GM23338 (cell line): ENCODE measurements at regions not wholly inside any gene's neighbourhood (a gene's known extent, or its start where the extent isn't known, plus 50 kb on each side); places are given as distances from the start of the nearest gene placed in this dataset.
"Not testable (repeated sequence)": the region's sequence is repeated elsewhere in the genome, so short reads cannot be mapped to it uniquely, and the experiment has no call there.

ENCODE experiments used
- CREB1 ChIP-seq: fragments of 250-450 bp; sonication (Bioruptor Pico); IDR thresholded peaks from 2 replicates; pipeline ENCODE4 v1.5.0; 2020; ENCODE audit warnings: low read depth, mild to moderate bottlenecking, moderate library complexity
- ETS1 ChIP-seq: IDR thresholded peaks from 2 replicates; pipeline ENCODE4 v1.6.1; 2016; ENCODE audit warnings: antibody characterized with exemption
- EZH2 ChIP-seq: fragments of 200-600 bp; sonication (generic); IDR thresholded peaks from one replicate; pipeline ENCODE4 v1.8.0; 2017; ENCODE audit warnings: antibody characterized with exemption, mild to moderate bottlenecking, low read depth; ENCODE audit not compliant: unreplicated experiment
- EZH2phosphoT487 ChIP-seq: fragments of 200-600 bp; sonication (generic); IDR thresholded peaks from one replicate; pipeline ENCODE4 v1.8.1; 2018; ENCODE audit warnings: antibody characterized with exemption; ENCODE audit not compliant: unreplicated experiment
- JUNB ChIP-seq: IDR thresholded peaks from one replicate; pipeline ENCODE4 v1.6.1; 2016; ENCODE audit warnings: antibody characterized with exemption; ENCODE audit not compliant: unreplicated experiment
- NANOG ChIP-seq: IDR thresholded peaks from 2 replicates; pipeline ENCODE4 v1.6.1; 2016; ENCODE audit warnings: antibody characterized with exemption, borderline replicate concordance
- POLR2AphosphoS5 ChIP-seq: IDR thresholded peaks from 2 replicates; pipeline ENCODE4 v1.6.1; 2016; ENCODE audit warnings: antibody characterized with exemption, low read depth
- STAT1 ChIP-seq: IDR thresholded peaks from one replicate; pipeline ENCODE4 v1.6.1; 2016; ENCODE audit warnings: antibody characterized with exemption; ENCODE audit not compliant: unreplicated experiment
- ZNF114 ChIP-seq: fragments of 250-450 bp; sonication (Bioruptor Pico); IDR thresholded peaks from 2 replicates; pipeline ENCODE4 v1.5.0; 2020; ENCODE audit warnings: mild to moderate bottlenecking, moderate library complexity
- ZNF331 ChIP-seq: fragments of 250-450 bp; sonication (Bioruptor Pico); IDR thresholded peaks from 2 replicates; pipeline ENCODE4 v1.5.0; 2020; ENCODE audit warnings: low read depth, mild to moderate bottlenecking, moderate library complexity
- TF ChIP-seq, protein P1 (sequence below), 2 experiments: fragments of 200-600 bp in 1 of 2; sonication (generic) in 1 of 2; conservative IDR thresholded peaks; 2 replicates each; pipeline versions ENCODE4 v1.5.1 to v1.6.1; 2016 to 2017; ENCODE audit warnings: antibody characterized with exemption in 2 of 2, low read depth in 2 of 2, mild to moderate bottlenecking in 2 of 2, moderate library complexity in 1 of 2
- TF ChIP-seq, protein P2 (sequence below): IDR thresholded peaks from one replicate; pipeline ENCODE4 v1.6.1; 2018; ENCODE audit warnings: antibody characterized with exemption; ENCODE audit not compliant: unreplicated experiment

DNA sequence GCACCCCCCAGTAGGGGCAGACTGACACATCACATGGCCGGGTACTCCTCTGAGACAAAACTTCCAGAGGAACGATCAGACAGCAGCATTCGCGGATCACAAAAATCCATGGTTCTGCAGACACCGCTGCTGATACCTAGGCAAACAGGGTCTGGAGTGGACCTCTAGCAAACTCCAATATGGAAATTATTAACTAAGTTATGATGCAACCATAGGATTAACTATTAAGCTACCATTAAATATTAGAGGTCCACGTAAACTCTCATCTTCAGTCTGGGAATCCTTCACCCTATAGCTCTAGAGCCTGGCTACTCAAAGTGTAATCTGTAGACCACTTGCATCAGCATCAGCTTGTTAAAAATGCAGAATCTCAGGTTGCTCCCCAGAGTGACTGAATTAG is 191.1 kb upstream of the ANO5 start:
- TF ChIP-seq, protein P1, sequence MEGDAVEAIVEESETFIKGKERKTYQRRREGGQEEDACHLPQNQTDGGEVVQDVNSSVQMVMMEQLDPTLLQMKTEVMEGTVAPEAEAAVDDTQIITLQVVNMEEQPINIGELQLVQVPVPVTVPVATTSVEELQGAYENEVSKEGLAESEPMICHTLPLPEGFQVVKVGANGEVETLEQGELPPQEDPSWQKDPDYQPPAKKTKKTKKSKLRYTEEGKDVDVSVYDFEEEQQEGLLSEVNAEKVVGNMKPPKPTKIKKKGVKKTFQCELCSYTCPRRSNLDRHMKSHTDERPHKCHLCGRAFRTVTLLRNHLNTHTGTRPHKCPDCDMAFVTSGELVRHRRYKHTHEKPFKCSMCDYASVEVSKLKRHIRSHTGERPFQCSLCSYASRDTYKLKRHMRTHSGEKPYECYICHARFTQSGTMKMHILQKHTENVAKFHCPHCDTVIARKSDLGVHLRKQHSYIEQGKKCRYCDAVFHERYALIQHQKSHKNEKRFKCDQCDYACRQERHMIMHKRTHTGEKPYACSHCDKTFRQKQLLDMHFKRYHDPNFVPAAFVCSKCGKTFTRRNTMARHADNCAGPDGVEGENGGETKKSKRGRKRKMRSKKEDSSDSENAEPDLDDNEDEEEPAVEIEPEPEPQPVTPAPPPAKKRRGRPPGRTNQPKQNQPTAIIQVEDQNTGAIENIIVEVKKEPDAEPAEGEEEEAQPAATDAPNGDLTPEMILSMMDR (conservative IDR thresholded peaks at IDR 0.05; ENCODE audit: low read depth in 2 of 2): not testable (repeated sequence)
- TF ChIP-seq, protein P2, sequence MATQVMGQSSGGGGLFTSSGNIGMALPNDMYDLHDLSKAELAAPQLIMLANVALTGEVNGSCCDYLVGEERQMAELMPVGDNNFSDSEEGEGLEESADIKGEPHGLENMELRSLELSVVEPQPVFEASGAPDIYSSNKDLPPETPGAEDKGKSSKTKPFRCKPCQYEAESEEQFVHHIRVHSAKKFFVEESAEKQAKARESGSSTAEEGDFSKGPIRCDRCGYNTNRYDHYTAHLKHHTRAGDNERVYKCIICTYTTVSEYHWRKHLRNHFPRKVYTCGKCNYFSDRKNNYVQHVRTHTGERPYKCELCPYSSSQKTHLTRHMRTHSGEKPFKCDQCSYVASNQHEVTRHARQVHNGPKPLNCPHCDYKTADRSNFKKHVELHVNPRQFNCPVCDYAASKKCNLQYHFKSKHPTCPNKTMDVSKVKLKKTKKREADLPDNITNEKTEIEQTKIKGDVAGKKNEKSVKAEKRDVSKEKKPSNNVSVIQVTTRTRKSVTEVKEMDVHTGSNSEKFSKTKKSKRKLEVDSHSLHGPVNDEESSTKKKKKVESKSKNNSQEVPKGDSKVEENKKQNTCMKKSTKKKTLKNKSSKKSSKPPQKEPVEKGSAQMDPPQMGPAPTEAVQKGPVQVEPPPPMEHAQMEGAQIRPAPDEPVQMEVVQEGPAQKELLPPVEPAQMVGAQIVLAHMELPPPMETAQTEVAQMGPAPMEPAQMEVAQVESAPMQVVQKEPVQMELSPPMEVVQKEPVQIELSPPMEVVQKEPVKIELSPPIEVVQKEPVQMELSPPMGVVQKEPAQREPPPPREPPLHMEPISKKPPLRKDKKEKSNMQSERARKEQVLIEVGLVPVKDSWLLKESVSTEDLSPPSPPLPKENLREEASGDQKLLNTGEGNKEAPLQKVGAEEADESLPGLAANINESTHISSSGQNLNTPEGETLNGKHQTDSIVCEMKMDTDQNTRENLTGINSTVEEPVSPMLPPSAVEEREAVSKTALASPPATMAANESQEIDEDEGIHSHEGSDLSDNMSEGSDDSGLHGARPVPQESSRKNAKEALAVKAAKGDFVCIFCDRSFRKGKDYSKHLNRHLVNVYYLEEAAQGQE: not testable (repeated sequence)
- TF ChIP-seq EZH2; STAT1; CREB1; POLR2AphosphoS5; EZH2phosphoT487; ZNF114 (CRISPR knock-in tag); ZNF331; JUNB; ETS1; NANOG: not testable (repeated sequence)
